ENCODE measurements at regions not wholly inside any gene's neighbourhood (a gene's known extent, or its start where the extent isn't known, plus 50 kb on each side); places are given as distances from the start of the nearest gene placed in this dataset.

DNA sequence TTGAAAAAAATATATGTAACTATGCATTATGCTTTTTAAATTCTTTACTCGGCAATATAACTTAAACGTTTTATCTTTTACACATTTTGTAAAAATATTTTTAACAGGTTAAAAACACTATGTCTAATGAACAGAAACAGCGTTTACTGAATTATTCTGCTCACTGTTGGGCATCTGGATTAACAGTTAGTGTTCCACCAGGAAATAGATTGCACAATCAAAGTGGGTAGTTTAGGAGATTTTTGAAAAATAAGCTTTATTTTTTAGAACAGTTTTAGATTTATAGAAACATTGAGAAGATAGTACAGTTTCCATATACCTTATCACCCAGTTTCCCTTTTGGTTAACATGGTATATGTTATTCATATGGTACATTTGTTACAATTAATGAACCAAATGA is 63.1 kb upstream of the FREM3 start:
- TF ChIP-seq, protein P1, sequence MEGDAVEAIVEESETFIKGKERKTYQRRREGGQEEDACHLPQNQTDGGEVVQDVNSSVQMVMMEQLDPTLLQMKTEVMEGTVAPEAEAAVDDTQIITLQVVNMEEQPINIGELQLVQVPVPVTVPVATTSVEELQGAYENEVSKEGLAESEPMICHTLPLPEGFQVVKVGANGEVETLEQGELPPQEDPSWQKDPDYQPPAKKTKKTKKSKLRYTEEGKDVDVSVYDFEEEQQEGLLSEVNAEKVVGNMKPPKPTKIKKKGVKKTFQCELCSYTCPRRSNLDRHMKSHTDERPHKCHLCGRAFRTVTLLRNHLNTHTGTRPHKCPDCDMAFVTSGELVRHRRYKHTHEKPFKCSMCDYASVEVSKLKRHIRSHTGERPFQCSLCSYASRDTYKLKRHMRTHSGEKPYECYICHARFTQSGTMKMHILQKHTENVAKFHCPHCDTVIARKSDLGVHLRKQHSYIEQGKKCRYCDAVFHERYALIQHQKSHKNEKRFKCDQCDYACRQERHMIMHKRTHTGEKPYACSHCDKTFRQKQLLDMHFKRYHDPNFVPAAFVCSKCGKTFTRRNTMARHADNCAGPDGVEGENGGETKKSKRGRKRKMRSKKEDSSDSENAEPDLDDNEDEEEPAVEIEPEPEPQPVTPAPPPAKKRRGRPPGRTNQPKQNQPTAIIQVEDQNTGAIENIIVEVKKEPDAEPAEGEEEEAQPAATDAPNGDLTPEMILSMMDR (IDR thresholded peaks at IDR 0.05), result no peak
- no peak for TF ChIP-seq POLR2AphosphoS5 (IDR thresholded peaks at IDR 0.05)
- TF ChIP-seq POLR2A (IDR thresholded peaks at IDR 0.05; ENCODE audit: low read depth), result no peak
- no peak for TF ChIP-seq EP300 (IDR thresholded peaks at IDR 0.05)
